ENCODE measurements at regions not wholly inside any gene's neighbourhood (a gene's known extent, or its start where the extent isn't known, plus 50 kb on each side); places are given as distances from the start of the nearest gene placed in this dataset.

GRCh38 chr2:188805219-188805618 lies 169.0 kb upstream of the COL3A1 start:
- BruUV-seq (replicated peaks) = no TSS peak
- CTCF ChIA-PET = no interaction called here

GRCh38 chr2:188808947-188809355 lies 165.2 kb upstream of the COL3A1 start:
- no peaks in the 10 kb centered on the region for H3K27me3 ChIP-seq (ENCODE audit: insufficient read depth, low read depth)
- H3K9me3 ChIP-seq (ENCODE audit: insufficient read depth, low read depth) = no peaks in the 10 kb centered on the region
- TF ChIP-seq CTCF (conservative IDR thresholded peaks at IDR 0.05) = no peak
- TF ChIP-seq EZH2 (IDR thresholded peaks at IDR 0.05; ENCODE audit: low read depth) = no peak
- ChIA-PET CTCF (no interaction called here), POLR2A (ENCODE audit: unreplicated experiment) (no interaction called here)
- no TSS peak for BruUV-seq (replicated peaks)
- no peak overlapping the region for H3K4me2 ChIP-seq
- H3K36me3 ChIP-seq (ENCODE audit: low read depth) = no peaks in the 10 kb centered on the region
- DNase-seq = no peak
- H4K20me1 ChIP-seq (ENCODE audit: insufficient read depth) = no peaks in the 10 kb centered on the region
- H3K4me1 ChIP-seq (replicated peaks; ENCODE audit: insufficient read depth) = no peaks in the 10 kb centered on the region
- H3K9me2 ChIP-seq (ENCODE audit: insufficient read depth) = no peaks in the 10 kb centered on the region
- no peak overlapping the region for H2AFZ ChIP-seq
- no peaks in the 10 kb centered on the region for H3F3A ChIP-seq (ENCODE audit: insufficient read depth, low read depth)
- no peak overlapping the region for H3K4me3 ChIP-seq
- intact Hi-C loops (cut with micrococcal nuclease; ENCODE audit: unreplicated experiment) = no loop called here
- no peaks in the 10 kb centered on the region for H3K79me2 ChIP-seq (ENCODE audit: low read depth)
- H3K27ac ChIP-seq = no peak overlapping the region

More at GRCh38 chr2:188805219-188805618, 169.0 kb upstream of the COL3A1 start:
- Histone ChIP-seq H3F3A (ENCODE audit: insufficient read depth, low read depth) (no peaks in the 10 kb centered on the region), H3K36me3 (ENCODE audit: low read depth) (no peaks in the 10 kb centered on the region), H3K79me2 (ENCODE audit: low read depth) (no peaks in the 10 kb centered on the region), H3K4me3 (no peak overlapping the region), H3K4me1 (replicated peaks; ENCODE audit: insufficient read depth) (no peaks in the 10 kb centered on the region), H3K27ac (no peak overlapping the region), H4K20me1 (ENCODE audit: insufficient read depth) (no peaks in the 10 kb centered on the region), H2AFZ (no peak overlapping the region), H3K4me2 (no peak overlapping the region), H3K9me2 (ENCODE audit: insufficient read depth) (no peaks in the 10 kb centered on the region), H3K9me3 (ENCODE audit: insufficient read depth, low read depth) (no peaks in the 10 kb centered on the region), H3K27me3 (ENCODE audit: insufficient read depth, low read depth) (no peaks in the 10 kb centered on the region)
- POLR2A ChIA-PET (ENCODE audit: unreplicated experiment) = no interaction called here
- intact Hi-C loops (cut with micrococcal nuclease; ENCODE audit: unreplicated experiment) = no loop called here
- TF ChIP-seq EZH2 (IDR thresholded peaks at IDR 0.05; ENCODE audit: low read depth) (no peak), CTCF (conservative IDR thresholded peaks at IDR 0.05) (no peak)
- DNase-seq = no peak

DNA sequence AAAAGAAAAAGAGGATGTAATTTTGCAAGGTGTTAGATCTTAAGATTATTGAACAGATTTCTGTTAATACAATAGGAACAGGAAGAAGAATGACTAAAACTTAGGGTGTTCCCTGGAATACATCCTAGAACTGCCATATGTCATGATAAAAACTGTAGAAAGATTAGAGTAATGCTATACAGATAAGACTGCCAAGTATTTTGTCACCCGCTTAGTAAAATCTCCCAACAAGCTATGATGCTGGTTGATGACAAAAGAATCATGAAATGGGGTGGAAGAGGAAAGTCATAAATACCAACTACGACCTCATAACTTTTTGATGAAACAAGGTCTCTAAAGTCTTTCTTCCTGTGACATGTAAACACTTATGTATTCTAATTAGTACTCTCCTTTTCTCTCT lies 163.6 kb upstream of the COL3A1 start:
- no peak overlapping the region for H3K4me2 ChIP-seq
- ChIA-PET CTCF (no interaction called here), POLR2A (ENCODE audit: unreplicated experiment) (no interaction called here)
- H3K36me3 ChIP-seq (ENCODE audit: low read depth) = no peaks in the 10 kb centered on the region
- no peaks in the 10 kb centered on the region for H3K4me1 ChIP-seq (replicated peaks; ENCODE audit: insufficient read depth)
- no TSS peak for BruUV-seq (replicated peaks)
- no peaks in the 10 kb centered on the region for H3F3A ChIP-seq (ENCODE audit: insufficient read depth, low read depth)
- no peaks in the 10 kb centered on the region for H3K9me3 ChIP-seq (ENCODE audit: insufficient read depth, low read depth)
- intact Hi-C loops (cut with micrococcal nuclease; ENCODE audit: unreplicated experiment) = no loop called here
- no peaks in the 10 kb centered on the region for H4K20me1 ChIP-seq (ENCODE audit: insufficient read depth)
- no peak for DNase-seq
- H3K79me2 ChIP-seq (ENCODE audit: low read depth) = no peaks in the 10 kb centered on the region
- H2AFZ ChIP-seq = no peak overlapping the region
- H3K27me3 ChIP-seq (ENCODE audit: insufficient read depth, low read depth) = no peaks in the 10 kb centered on the region
- TF ChIP-seq EZH2 (IDR thresholded peaks at IDR 0.05; ENCODE audit: low read depth) = no peak
- TF ChIP-seq CTCF (conservative IDR thresholded peaks at IDR 0.05) = no peak
- no peaks in the 10 kb centered on the region for H3K9me2 ChIP-seq (ENCODE audit: insufficient read depth)
- H3K27ac ChIP-seq = no peak overlapping the region
- no peak overlapping the region for H3K4me3 ChIP-seq
